D721Med (cell line): ENCODE measurements at regions not wholly inside any gene's neighbourhood (a gene's known extent, or its start where the extent isn't known, plus 50 kb on each side); places are given as distances from the start of the nearest gene placed in this dataset.

ENCODE experiments used
- DNase-seq: peaks from one replicate; pipeline ENCODE4 v3.0.0; 2011; ENCODE audit warnings: low spot score; ENCODE audit not compliant: insufficient read length
- FAIRE-seq: peaks from 2 replicates; lab custom pipeline; 2011; peaks lifted over from hg19 to GRCh38; lab: Jason Lieb, UNC
- TF ChIP-seq, protein P1 (sequence below): IDR thresholded peaks from 2 replicates; pipeline ENCODE4 v1.5.1; 2012; ENCODE audit warnings: mild to moderate bottlenecking, control low read depth; ENCODE audit not compliant: insufficient read depth; ENCODE audit errors: missing control alignments

DNA sequence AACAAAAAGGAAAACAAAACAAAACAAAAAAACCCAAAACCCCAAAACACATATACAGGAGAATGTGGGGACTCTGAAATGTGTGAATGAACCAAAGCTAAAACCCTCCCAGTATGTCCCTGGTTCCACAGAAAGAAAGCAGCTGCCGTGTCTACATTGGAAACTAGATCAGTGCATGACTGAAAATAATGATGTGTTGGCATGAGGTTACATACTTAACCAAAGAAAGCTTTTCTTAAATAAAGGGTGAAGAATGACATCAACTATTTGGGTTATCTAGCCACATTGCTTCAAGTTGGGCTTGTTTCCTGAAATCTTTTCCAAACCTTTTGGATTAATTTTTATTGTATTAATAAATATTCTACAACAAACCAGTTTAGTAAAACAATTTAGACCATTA lies 91.9 kb upstream of the FN1 start:
- DNase-seq (no peak), FAIRE-seq (no peak)
- TF ChIP-seq, protein P1, sequence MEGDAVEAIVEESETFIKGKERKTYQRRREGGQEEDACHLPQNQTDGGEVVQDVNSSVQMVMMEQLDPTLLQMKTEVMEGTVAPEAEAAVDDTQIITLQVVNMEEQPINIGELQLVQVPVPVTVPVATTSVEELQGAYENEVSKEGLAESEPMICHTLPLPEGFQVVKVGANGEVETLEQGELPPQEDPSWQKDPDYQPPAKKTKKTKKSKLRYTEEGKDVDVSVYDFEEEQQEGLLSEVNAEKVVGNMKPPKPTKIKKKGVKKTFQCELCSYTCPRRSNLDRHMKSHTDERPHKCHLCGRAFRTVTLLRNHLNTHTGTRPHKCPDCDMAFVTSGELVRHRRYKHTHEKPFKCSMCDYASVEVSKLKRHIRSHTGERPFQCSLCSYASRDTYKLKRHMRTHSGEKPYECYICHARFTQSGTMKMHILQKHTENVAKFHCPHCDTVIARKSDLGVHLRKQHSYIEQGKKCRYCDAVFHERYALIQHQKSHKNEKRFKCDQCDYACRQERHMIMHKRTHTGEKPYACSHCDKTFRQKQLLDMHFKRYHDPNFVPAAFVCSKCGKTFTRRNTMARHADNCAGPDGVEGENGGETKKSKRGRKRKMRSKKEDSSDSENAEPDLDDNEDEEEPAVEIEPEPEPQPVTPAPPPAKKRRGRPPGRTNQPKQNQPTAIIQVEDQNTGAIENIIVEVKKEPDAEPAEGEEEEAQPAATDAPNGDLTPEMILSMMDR = no peak

DNA sequence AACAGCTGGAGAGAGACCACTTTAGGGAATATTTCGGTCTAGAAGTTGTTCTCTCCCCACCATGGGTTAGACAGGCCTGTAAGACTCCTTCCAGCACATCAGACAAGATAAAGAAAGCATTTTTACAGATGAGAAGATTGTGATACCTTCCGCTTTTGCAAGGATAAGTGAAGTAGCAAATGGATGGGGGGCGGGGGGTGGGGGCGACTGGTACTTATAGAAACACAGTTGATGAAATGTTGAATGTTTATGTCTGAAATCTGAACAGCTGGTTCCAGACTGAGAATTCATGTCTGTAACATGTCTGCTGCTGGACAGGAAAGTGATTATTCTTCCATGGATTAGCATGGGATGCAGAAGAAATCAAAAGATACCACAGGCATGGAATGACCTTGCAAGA lies 90.5 kb upstream of the FN1 start:
- TF ChIP-seq, protein P1 = no peak
- DNase-seq = no peak
- no peak for FAIRE-seq

DNA sequence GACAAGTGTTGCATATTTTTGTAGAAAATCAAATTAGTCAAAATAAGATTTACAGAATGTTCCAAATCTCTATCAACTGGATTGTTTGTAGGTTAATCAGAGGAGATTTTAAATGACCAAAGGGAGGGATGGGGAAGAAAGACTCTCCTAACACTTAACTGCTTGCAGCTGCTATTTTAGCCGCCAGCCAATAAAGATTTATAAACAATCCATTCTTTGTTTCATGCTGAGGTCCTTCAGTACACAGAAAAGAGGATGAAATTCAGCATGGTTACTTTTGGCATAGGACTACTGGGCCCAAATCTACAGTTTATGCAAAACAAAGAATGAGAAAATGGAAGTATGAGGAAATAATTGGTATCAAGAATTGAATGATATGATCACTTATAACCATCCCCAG lies 86.4 kb upstream of the FN1 start:
- FAIRE-seq (no peak), DNase-seq (no peak)
- TF ChIP-seq, protein P1 = no peak

DNA sequence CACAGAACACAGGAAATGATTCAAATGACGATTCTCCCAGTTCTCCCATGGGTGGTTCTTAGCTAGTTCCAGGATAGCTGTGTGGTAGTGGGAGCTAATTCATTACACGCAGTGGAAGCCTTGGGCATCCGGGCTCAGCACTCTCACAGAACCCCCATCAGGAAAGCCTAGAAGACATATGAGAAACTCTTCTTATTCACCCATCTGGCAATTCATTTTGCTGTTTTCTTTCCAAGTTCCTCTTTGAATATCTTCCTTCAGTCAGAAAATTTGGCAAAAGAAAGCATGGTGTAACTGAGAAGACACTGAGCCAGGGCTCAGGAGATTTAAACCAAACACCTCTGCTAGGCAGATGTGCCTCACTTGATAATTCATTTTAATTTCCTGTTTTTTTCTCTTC lies 85.2 kb upstream of the FN1 start:
- TF ChIP-seq, protein P1 = no peak
- no peak for FAIRE-seq
- DNase-seq = no peak

DNA sequence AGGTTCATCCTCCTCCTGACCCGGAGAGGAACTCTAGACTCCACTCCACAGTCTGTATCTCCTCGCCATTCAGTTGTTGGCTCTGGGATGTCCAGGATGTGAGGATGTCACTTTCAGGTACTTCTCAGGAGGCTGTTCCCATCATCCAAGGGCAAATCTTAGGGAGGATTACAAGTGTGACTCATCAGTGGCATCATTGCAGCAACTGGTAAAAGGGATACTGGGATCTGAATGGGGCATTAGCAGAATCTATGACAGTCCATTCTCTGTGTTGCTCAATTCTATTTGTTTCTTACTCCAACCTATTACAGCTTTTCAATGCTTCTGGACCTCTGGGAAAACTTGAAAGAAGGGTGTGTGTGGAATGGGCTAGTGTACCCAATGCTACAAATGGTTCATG lies 81.5 kb upstream of the FN1 start:
- FAIRE-seq (no peak), DNase-seq (no peak)
- TF ChIP-seq, protein P1 = no peak

DNA sequence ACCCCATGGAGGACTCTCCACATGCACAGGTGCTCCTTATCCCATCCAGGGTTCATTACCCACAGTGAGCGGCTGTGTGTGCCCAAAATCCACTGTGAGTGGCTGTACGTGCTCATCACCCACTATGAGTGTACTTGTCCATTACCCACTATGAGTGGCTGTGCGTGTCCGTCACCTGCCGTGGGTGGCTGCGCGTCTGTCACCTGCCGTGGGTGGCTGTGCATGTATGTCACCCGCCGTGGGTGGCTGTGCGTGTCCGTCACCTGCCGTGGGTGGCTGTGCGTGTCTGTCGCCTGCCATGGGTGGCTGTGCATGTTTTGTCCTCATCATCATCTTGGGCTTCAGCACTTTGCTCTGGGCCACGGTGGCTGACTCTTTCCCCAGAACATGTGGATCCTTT lies 78.6 kb upstream of the FN1 start:
- TF ChIP-seq, protein P1 = no peak
- no peak for FAIRE-seq
- no peak for DNase-seq

DNA sequence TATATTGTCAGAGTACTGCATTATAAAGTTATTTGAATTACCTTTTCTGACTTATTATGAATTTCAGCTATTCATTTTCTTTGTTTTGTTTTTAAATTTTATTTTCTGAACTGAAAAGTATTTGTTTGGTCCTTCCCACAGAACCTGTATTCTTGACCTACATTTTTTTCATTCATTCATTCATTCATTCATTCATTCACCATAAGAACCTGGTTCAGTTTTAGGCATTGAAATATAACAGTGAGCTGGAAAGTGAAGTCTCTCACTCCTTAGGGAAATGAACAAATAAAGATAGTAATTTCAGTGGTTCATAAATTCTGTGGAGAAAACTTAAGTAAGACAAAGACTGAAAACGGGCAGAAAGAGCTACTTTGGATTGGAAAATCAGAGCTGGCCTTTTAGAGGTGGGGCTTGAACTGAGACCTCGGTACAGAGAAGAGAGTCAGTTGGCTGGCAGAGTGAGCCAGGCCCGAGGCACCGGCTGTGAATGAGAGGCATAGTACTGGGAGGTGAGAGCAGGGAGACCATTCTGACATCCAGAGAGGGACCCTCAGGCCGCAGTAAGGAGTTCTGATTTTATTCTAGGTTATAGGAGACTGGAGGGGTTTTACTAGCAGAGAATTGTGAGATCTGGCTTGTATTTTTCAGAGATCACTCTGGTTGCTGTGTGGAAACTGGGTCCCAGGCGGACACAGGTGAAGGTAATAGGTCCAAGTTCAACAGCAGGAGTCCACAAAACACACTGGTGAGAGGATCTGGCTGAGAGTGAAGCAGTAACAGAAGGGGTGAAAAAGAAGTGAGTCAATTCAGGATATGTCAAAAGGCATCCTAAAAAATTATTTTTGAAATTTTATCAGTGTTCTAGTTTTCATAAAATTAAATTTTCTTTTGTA lies 75.8 kb upstream of the FN1 start:
- DNase-seq (no peak), FAIRE-seq (no peak)
- TF ChIP-seq, protein P1 = no peak
